Breast epithelium (tissue), 4 donors: ENCODE measurements at regions not wholly inside any gene's neighbourhood (a gene's known extent, or its start where the extent isn't known, plus 50 kb on each side); places are given as distances from the start of the nearest gene placed in this dataset.

Experiments used
- DNase-seq, 2 donors: peaks; one replicate each; pipeline ENCODE4 v3.0.0-alpha.2; 2019; ENCODE audit warnings: low spot score in 2 of 2
- H3K27ac ChIP-seq, 2 donors: fragments of 200-600 bp; sonication (generic) in 1 of 2; one replicate each; pipeline ENCODE4 v1.5.1; 2016 to 2019; ENCODE audit warnings: mild to moderate bottlenecking in 1 of 2
- H3K27me3 ChIP-seq, 2 donors: fragments of 200-600 bp; sonication (generic) in 1 of 2; one replicate each; pipeline versions ENCODE4 v1.5.1 to v1.6.0; 2017 to 2019; ENCODE audit warnings: control low read depth in 1 of 2, mild to moderate bottlenecking in 1 of 2
- H3K36me3 ChIP-seq: fragments of 200-600 bp; one replicate; pipeline ENCODE4 v1.5.1; 2019
- H3K4me1 ChIP-seq, 2 donors: fragments of 200-600 bp; sonication (generic); one replicate each; pipeline ENCODE4 v1.5.1; 2016 to 2019; ENCODE audit warnings: control low read depth in 1 of 2
- H3K4me3 ChIP-seq, 3 donors: fragments of 200-600 bp; sonication (generic); 1 replicate in 2 of 3; 2 replicates in 1 of 3; pipeline ENCODE4 v1.5.1; 2016 to 2019; ENCODE audit warnings: mild to moderate bottlenecking in 3 of 3, moderate library complexity in 2 of 3
- H3K9me3 ChIP-seq, 2 donors: fragments of 200-600 bp; sonication (generic) in 1 of 2; one replicate each; pipeline ENCODE4 v1.5.1; 2016 to 2019; ENCODE audit warnings: control low read depth in 1 of 2
- CTCF ChIP-seq, 3 donors: fragments of 450-650 bp; IDR thresholded peaks; one replicate each; pipeline ENCODE4 v1.5.1; 2016 to 2017; ENCODE audit warnings: antibody characterized with exemption in 3 of 3, mild to moderate bottlenecking in 3 of 3, moderate library complexity in 3 of 3
- POLR2A ChIP-seq: fragments of 450-650 bp; IDR thresholded peaks from one replicate; pipeline ENCODE4 v1.6.1; 2016; ENCODE audit warnings: antibody characterized with exemption, mild to moderate bottlenecking, moderate library complexity
- POLR2AphosphoS5 ChIP-seq, 3 donors: sonication (generic); formaldehyde crosslinking; IDR thresholded peaks; one replicate each; pipeline ENCODE4 v1.6.1; 2017; ENCODE audit warnings: antibody characterized with exemption in 3 of 3
- intact Hi-C: fragments of 100-400 bp; cut with DNase I; formaldehyde crosslinking; loops from one replicate; pipeline ENCODE4 v1.15.1; 2023; ENCODE audit warnings: low total_unique reads

- Histone ChIP-seq H3K4me3 (no peak overlapping the region), H3K9me3 (no peaks in the 10 kb centered on the region), H3K4me1 (no peaks in the 10 kb centered on the region), H3K27me3 (no peaks in the 10 kb centered on the region), H3K27ac (no peak overlapping the region), H3K36me3 (no peaks in the 10 kb centered on the region)
- no peak for DNase-seq
- intact Hi-C loops, result no loop called here
- TF ChIP-seq POLR2A (no peak), POLR2AphosphoS5 (IDR thresholded peaks at IDR 0.05) (no peak), CTCF (IDR thresholded peaks at IDR 0.05) (no peak)
Measured at GRCh38 chr3:13258986-13259514, 161.1 kb downstream of the NUP210 start.

GRCh38 chr3:13258280-13258679 lies 161.8 kb downstream of the NUP210 start:
- Histone ChIP-seq H3K27ac (no peak overlapping the region), H3K4me1 (no peaks in the 10 kb centered on the region), H3K27me3 (no peaks in the 10 kb centered on the region), H3K36me3 (no peaks in the 10 kb centered on the region), H3K4me3 (no peak overlapping the region), H3K9me3 (no peaks in the 10 kb centered on the region)
- DNase-seq, result no peak
- TF ChIP-seq CTCF (IDR thresholded peaks at IDR 0.05), result no peak
- TF ChIP-seq POLR2A, result no peak
- no peak for TF ChIP-seq POLR2AphosphoS5 (IDR thresholded peaks at IDR 0.05)
- intact Hi-C loops, result no loop called here

GRCh38 chr3:13257666-13258065 lies 162.5 kb downstream of the NUP210 start:
- TF ChIP-seq CTCF (IDR thresholded peaks at IDR 0.05) (no peak), POLR2AphosphoS5 (IDR thresholded peaks at IDR 0.05) (no peak), POLR2A (no peak)
- Histone ChIP-seq H3K4me3 (no peak overlapping the region), H3K4me1 (no peaks in the 10 kb centered on the region), H3K27me3 (no peaks in the 10 kb centered on the region), H3K27ac (no peak overlapping the region), H3K36me3 (no peaks in the 10 kb centered on the region), H3K9me3 (no peaks in the 10 kb centered on the region)
- intact Hi-C loops, result no loop called here
- no peak for DNase-seq

- H3K27me3 ChIP-seq, result no peaks in the 10 kb centered on the region
- DNase-seq, result no peak
- TF ChIP-seq POLR2A (no peak), POLR2AphosphoS5 (IDR thresholded peaks at IDR 0.05) (no peak), CTCF (IDR thresholded peaks at IDR 0.05) (no peak)
- H3K4me3 ChIP-seq, result no peak overlapping the region
- intact Hi-C loops, result no loop called here
- no peak overlapping the region for H3K27ac ChIP-seq
- no peaks in the 10 kb centered on the region for H3K36me3 ChIP-seq
- H3K9me3 ChIP-seq, result no peaks in the 10 kb centered on the region
- H3K4me1 ChIP-seq, result no peaks in the 10 kb centered on the region
Measured at GRCh38 chr3:13256845-13257244, 163.3 kb downstream of the NUP210 start.

- no peak overlapping the region for H3K27ac ChIP-seq
- no peaks in the 10 kb centered on the region for H3K9me3 ChIP-seq
- H3K27me3 ChIP-seq, result no peaks in the 10 kb centered on the region
- H3K4me3 ChIP-seq, result no peak overlapping the region
- H3K36me3 ChIP-seq, result no peaks in the 10 kb centered on the region
- intact Hi-C loops, result no loop called here
- H3K4me1 ChIP-seq, result no peaks in the 10 kb centered on the region
- DNase-seq, result no peak
- no peak for TF ChIP-seq CTCF (IDR thresholded peaks at IDR 0.05)
- TF ChIP-seq POLR2A, result no peak
- TF ChIP-seq POLR2AphosphoS5 (IDR thresholded peaks at IDR 0.05), result no peak
Measured at GRCh38 chr3:13254028-13254951, 165.8 kb downstream of the NUP210 start.
